Hematopoietic multipotent progenitor cell treated with erythropoietin and hydrocortisone succinate and interleukin-3 and kit ligand, for 15 days (in vitro differentiated cells): ENCODE measurements at regions not wholly inside any gene's neighbourhood (a gene's known extent, or its start where the extent isn't known, plus 50 kb on each side); places are given as distances from the start of the nearest gene placed in this dataset.

ENCODE experiments used
- DNase-seq: peaks from one replicate; pipeline ENCODE4 v3.0.0-alpha.2; 2015; ENCODE audit warnings: low spot score

DNA sequence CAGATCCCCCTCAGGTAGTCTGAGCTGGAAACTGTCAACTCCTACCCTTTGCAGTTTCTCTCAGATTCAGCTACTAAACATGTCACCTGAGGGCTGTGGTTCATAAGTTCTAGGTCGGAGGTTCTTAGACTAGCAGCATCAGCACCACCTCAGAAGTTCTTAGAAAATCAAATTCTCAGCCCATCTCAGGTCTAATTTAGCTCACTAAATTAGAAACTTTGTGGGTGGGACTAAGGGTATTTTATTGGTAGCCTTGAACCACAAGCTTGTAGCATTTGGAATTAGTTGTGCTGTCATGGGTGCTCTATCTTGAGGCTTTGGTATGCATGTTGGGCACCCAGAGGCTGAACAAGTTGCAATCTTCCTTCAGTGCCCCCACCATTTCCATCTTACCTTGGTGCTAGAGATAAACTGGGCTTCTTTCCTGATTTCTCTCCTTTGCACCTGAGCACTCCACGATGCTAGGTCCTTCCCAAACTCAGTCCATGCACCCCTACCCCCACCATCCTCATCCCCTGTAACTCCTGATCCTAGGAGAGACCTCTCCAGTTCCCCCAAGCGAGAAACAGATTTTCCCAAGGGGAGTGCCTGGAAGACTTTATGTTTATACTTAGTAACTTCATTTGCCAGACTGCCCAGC lies 54.2 kb downstream of the S1PR1 start:
- no peak for DNase-seq

DNA sequence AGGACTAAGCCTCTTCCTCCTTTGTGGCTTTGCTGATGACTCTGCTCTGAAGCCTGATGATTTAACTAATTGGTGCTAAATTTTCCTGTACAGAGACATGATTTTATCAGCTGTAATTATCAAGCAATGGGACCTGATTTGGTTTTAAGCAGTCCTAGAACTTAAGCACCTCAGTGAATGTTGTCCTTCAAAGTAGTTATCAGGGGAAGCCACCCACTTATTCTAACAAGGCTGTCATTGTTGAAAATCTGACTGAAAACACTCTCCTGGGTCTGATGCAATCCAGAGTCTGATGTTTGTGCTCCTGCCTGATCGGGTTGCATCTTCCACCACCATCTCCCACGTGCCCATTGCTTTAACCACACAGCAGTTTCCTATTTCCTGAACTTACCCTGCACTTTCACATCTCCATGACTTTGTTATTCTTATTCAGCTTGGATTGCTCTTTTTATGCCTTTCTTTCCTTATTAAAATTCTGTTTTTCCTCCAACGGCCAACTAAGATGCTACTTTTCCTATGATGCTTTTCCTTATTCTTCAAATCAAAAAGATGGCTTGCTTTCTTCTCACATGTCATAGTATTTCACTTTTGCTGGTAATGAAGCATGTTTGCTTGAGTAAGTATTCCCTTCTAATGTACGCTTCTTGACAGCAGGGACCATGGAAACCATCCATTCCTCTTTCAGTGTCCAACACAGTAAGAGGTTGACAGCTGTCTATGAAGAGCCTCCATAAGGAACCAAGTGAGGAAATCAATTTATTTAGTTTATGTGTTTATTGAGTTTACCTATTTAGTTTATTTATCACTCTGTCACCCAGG lies 55.0 kb downstream of the S1PR1 start:
- no peak for DNase-seq

DNA sequence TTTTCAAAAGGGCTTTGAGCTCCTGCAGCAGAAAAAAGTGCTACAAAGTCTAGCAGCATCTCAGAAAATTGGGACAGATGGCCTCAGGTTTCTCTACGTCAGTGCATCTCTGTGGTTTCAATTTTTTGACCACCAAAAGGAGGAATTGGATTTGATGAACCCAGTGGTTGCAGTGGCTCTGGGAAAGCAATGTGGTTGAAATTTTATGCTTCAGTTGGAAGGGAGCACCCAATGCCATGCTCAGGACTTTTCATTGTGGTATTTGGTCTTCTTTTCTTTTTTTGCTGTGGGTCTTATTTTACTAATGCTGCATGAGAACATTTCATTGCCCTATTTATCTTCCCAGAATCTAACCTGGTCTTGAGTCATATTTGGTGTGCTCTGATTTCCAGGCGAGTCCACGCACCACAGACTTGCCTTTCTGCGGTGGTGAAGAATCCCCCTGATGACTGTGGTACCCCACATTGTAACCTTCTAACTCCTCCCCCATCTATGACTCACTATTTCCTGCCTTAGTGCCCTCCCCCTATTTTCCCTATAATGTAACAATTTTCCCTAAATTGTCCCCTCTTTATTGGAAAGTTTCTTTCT lies 56.7 kb downstream of the S1PR1 start:
- no peak for DNase-seq

DNA sequence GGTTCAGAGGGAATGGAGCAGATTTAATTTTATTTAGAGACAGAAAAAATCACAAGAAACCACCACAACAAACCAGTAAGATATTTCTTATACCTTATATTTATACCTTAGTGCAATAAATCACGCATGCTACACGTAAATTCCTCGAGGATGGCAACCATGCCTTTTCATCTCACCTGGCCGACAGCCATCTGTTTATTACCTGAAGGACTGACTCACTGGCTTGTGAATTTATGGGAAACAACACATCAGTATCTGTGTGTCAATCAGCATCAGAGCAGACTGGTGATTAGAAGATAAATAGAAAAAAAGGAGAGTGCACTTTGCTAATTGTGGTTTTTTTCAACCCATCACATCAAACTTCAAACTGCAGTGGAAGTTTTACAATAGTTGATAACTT lies 58.4 kb downstream of the S1PR1 start:
- DNase-seq = no peak

DNA sequence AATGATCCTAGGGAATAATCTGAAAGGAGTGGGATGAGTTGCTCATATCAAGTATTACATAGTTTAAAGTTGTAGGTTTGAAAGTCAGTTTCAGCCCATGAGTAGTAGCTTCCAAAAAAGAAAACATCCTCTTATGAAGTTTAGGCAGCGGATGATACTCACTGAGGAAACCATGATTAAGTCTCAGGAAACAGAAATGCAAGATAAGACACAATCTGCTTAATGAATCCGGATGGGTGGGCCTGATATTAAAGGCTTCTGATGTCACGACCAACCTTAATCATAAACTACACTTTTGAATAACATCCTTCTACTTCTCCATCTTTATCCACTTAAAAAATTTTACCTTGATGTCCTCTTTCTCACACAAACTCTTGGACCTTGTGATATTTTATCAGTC lies 61.8 kb downstream of the S1PR1 start:
- DNase-seq = no peak

DNA sequence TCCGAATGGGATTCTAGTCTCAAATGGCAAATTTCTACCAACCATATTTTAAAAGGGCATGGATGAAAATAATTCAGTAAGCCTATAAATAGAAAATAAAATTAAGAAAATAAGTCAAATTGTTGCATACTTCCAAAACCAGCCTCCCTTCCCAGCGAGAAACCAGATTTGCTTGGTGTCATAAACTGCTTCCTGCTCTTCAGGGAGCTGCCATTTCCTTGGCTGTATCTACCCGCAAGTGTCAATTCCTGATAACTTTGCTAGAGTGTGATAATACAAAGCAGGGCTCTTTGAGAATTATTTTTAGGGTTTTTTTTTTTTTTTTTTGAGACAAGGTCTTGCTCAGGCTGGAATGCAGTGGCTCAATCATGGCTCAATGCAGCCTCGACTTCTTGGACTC lies 62.3 kb downstream of the S1PR1 start:
- DNase-seq = no peak

DNA sequence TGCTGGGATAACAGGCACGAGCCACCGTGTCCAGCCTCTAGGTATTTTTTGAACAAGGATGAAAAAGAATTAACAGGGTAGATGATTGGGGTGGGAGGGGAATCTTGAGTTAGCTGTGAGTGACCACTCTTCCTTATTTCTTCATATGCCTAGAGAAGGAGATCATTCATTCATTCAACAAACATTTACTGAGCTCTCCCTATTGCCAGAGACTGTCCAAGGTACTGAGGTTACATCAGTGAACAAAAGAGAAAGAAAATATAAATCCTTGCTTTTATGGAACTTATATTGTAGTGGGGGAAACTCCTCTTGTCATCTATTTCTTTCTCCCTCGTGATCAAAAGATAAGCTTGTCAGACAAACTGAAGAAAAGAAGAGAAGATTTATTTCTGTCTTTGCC lies 62.9 kb downstream of the S1PR1 start:
- DNase-seq = no peak

DNA sequence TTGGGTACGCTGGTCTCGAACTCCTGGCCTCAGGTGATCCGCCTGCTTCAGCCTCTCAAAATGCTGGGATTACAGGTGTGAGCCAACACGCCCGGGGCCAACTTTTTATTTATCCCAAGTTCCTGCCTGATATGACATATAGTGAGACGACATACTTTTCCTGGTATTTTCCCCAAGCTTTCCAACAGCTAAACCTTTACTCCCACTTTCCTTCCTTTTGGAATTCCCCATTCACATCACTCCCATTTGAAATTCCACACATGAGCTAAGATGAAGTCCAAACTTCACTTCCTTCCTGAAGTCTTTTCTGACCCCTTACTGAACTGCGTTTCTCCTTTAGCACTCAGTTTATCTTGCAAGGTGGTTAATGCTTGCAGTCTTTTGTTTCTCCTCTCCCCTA lies 64.1 kb downstream of the S1PR1 start:
- DNase-seq = no peak

DNA sequence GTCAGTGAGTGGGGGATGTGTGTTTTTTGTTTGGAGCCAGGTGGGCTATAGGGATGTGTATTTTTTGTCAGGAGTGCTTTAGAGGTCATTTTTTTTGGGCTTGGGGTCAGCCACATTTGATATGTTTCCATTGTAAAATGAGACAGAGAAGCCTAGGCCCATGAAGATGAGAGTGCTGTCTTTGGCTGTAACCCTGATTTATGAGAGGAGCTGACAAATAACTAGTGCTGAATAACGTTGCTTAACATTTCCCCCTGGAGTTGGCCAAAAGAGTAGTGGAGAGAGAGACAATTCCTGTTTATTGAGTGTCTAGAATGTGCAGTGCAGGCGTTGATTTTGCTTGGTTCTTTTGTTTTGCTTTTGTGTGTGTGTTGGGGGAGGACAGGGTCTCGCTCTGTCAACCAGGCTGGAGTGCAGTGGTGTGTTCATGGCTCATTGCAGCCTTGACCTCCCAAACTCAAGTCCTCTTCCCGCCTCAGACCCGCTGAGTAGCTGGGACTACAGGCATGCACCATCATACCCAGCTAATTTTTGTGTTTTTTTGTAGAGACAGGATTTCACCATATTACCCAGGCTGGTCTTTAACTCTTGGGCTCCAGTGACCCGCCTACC lies 64.7 kb downstream of the S1PR1 start:
- DNase-seq = no peak

DNA sequence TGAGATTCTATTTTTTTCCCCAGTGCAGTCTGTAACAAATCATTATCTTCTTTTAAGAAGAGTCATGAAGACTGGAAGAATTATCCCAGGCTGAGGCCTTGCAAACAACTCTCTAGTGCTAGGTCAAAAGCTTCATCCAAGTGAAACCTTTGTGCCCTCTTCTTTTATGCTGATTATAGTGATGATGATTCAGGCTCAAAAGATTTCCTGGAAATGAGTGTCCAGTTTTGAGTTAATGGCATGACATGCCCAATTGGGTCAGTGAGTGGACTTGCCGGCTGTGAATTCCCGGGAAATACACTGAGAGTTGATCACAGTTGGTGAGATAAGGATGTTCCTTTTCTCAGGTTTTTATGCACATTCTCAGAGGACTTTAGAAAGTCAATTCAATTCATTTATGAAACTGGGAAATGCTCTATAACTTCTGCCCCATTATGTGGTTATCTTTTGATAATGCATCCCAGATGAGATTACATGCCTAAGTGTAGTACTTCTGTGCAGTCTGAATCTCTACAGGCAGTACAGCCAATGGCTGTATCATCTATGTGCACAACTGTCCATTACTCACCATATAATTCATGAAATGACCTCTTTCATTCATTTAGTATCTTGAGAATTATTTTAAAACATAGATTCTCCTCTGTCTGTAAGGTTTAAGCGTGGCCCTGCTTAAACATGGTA lies 66.2 kb downstream of the S1PR1 start:
- no peak for DNase-seq

DNA sequence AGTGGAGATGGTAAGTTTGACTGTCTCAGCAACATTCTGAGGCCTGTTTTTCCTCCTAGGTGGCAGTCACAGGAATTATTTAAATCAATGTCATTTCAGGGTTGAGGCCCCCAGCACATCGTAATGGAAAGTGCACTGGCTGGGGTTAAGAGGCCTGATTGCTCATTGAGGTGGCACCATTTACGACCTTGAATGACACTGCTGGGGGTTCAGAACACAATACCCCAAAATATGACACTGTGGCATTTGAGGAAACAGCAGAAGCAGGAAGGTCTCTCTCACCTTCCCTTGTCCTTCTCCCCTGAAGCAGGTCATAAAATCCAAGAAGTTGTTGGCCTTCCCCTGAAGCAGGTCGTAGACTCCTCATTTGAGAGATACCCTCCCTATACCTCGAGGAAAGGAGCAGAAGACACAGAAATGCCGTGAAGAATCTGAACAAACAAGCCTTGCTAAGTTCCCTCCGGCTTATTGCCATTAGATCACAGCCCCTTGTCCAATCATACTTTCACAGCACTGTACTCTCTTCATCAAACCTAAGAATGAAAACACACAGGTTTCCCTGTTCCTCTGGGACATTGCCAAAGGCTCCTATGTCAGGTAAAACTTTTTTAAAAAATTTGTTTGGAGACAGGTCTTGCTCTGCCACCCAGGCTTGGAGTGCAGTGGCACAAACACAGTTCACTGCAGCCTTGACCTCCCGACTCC lies 71.3 kb downstream of the S1PR1 start:
- no peak for DNase-seq

DNA sequence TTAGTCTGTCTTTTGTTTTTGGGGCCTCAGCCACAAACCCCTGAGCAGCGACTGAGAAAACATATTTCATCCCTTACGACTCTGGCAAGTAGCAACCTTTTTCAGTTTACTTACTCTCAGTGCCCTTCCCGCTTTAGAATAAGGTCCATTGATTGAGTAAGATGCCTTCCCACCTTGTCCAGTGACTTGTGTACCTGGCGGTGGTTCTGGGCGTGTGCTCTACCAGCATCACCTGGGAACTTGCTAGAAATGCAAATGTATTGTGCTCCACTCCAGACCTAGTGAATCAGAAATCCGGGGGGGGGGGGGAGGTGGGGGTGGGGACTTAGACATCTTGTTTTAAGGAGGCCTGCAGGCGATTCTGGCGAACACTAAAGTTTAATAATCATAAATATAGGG lies 72.1 kb downstream of the S1PR1 start:
- no peak for DNase-seq

DNA sequence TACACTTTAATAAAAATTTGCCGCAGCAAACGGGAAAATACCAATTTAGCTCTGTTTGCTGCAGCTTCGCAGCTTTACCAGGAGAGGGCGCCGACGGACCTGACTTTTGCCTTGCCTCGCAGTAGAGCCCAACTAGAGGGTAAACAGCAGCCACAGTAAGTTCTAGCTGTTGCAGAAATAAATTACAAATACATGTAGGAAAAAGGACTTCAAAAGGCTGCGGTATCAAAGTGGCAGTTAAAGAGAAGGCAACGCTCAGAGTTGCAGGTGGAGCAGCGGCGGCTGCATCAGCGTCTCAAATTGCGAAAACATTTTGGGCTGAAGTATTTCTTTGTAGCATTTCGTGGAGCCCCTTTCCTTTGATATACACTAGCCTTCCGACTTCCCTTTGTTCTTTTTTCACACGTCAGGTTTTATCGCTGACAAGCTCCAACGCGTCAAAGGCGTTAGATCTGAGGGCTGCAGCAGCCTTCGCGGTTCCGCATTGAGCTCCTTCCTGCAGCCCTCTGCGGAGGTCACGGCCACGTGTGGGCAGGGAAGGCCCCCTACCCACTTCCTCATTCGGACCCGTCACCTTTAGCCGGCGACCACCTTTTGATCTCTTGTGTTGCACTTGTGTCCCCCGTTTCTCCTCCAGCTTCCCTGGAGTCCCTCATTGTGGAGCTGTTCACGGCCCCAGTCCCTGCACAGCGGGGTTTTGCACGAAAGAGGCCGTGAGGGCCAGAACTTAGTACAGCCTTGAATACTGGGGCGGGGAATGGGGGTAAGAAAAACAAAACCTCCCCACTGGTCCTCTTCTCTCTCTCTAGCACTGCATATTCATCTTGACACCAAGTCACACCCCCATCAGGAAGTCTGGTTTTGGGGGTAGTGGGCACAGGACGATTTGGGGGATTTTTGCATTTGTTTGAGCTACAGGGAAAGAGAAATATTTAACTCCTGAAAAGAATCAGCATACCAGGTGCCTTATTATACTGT lies 72.8 kb downstream of the S1PR1 start:
- peak; percentile 61 for DNase-seq

DNA sequence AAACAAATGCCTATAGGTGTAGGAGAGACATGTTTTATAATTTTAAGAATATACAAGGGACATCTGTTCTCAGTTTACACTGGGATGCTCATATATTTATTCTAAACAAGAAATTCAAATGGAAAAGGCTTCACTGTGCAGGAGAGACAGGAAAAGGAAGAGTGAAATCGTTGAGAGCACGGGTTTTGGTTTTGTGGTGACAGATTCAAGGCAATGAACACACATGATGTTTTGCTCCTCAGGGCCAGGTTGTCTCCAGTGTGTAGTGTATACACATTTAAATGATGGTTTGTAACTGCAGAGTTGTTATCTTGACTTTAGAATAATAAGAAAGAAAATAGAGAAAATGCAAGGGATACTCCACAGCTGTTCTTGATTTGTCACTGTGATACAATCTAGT lies 73.7 kb downstream of the S1PR1 start:
- DNase-seq = no peak

DNA sequence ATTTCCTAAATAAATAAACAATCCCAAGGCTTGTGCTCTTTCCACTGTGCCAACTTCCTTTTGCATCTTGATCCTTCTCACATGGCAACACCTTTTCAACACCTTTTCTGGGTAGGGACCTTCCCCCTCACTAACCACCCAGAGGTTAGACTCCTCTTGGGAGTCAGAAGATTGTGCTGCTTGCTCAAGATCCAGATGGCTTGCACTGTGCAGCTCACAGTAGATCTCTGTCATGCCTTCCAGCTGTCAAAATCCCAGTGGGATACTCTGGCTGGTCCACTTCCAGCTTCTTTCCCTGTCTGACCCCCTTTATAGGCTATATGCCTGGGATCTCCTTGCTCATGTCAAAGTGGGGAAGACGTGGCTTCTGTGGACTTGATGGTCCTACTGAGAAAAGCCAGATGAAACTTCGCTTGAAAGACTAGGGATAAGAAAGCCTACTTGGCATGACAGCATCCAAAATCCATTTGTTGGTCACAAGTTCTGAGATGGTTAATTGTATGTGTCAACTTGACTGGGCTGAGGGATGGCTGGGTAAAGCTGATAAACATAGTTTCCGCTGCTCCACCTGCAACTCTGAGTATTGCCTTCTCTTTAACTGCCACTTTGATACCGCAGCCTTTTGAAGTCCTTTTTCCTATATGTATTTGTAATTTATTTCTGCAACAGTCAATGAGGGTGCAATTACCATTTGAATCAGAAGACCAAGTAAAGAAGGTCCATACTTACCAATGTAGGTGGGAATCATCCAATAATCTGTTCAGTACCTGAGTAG lies 74.5 kb downstream of the S1PR1 start:
- no peak for DNase-seq

DNA sequence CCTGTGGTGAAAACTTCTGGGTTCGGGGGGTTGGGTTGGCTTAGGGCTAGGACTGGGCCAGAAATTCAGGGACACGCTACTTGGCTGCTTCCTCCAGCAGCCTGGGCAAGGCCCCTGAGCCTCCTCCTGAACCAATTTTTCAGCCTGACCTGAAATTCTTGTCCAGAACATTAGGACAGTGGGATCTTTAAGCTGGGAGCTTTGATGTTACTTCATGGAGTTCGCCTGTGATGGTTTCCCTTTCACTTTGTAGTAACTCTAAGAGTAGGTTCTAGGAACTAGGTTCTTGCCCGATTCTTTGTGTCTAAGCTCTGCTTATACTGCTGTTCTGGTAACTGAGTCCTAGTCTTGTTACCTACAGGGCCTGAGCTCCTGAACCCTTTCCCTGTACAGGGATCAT lies 75.3 kb downstream of the S1PR1 start:
- DNase-seq = no peak

DNA sequence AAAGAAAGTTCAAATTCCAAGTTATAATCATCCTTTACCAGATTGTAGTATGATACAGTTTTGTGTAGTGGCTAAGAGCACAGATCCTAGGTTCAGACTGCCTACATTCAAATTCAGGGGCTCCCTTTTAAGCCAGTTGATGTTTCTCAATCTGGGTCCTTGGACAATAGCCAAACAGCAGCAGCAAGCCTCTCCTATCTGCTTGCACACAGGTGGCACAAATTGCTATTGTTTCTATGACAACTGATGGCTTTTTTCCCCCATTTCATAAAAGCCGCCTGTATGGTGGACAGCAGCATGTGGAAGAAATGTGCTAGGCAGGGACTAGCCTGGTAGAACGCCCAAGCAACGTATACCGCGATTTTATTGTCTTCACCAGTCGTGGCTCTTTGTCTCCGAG lies 76.5 kb downstream of the S1PR1 start:
- no peak for DNase-seq

DNA sequence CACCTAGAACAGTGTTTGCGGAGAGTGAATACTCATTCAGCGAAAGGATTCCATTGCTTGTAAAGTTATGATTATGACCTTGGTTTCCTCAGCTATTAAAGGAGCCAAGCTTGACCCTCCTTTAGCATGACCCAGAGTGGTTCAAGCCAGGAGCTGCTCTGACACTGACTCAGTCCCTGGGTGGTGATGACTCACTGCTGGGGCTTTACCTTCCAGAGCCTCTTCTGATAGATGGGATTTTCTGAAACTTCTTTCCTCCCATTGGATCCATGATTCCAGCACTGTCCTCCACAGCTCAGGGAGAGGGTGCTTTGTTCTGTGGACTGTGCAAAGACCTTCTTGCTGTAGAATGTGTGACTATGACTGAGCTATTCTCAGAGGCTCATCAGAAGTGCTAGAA lies 77.4 kb downstream of the S1PR1 start:
- DNase-seq = no peak

DNA sequence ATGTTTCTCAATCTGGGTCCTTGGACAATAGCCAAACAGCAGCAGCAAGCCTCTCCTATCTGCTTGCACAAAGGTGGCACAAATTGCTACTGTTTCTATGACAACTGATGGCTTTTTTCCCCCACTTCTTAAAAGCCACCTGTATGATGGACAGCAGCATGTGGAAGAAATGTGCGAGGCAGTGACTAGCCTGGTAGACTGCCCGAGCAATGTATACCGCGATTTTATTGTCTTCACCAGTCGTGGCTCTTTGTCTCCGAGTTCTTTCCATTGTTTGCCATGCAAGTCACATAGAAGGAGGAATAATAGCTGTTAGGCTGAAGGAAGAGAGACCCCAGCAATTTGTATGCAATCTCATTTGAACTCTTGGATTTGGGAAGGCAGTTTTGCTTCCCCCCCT lies 79.4 kb downstream of the S1PR1 start:
- no peak for DNase-seq

DNA sequence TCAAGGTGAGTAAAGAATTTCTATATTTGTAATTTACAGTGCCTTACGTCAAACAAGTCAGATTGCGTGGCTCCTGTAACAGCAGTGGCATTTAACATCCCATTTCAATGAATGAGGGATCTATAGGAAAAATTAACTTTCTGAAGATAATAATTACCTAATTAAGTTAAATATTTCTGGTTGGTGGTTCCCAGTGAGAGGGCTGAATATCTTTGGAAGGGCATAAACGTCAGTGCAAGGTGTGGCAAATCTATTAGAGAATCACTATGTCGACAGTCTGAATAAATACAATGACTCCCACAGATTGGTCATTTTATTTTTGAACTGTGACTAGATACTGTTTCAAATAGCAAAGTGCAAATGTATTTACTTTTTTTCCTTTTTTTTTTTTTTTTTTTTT lies 80.0 kb downstream of the S1PR1 start:
- no peak for DNase-seq
